HUES64 (cell line): ENCODE measurements at regions not wholly inside any gene's neighbourhood (a gene's known extent, or its start where the extent isn't known, plus 50 kb on each side); places are given as distances from the start of the nearest gene placed in this dataset.
"Not testable (repeated sequence)": the region's sequence is repeated elsewhere in the genome, so short reads cannot be mapped to it uniquely, and the experiment has no call there.

ENCODE experiments used
- H3K27ac ChIP-seq: 2 replicates; pipeline ENCODE4 v1.7.0; 2013; ENCODE audit warnings: low read depth, low read length, inconsistent platforms
- H3K27me3 ChIP-seq: 2 replicates; pipeline ENCODE4 v1.6.1; 2013; ENCODE audit warnings: mild to moderate bottlenecking, low read length; ENCODE audit not compliant: insufficient read depth
- H3K36me3 ChIP-seq: 2 replicates; pipeline ENCODE4 v1.6.1; 2013; ENCODE audit warnings: mild to moderate bottlenecking, low read length; ENCODE audit not compliant: insufficient read depth
- H3K4me1 ChIP-seq: 2 replicates; pipeline ENCODE4 v1.6.1; 2013; ENCODE audit warnings: mild to moderate bottlenecking, low read length, moderate library complexity; ENCODE audit not compliant: insufficient read depth
- H3K4me3 ChIP-seq: 2 replicates; pipeline ENCODE4 v1.5.1; 2013; ENCODE audit warnings: mild to moderate bottlenecking, low read length, moderate library complexity
- H3K9ac ChIP-seq: 2 replicates; pipeline ENCODE4 v1.6.1; 2013; ENCODE audit warnings: mild to moderate bottlenecking, low read depth, low read length
- H3K9me3 ChIP-seq: 2 replicates; pipeline ENCODE4 v1.6.1; 2013; ENCODE audit warnings: low read depth, low read length; ENCODE audit not compliant: insufficient read depth
- WGBS: fragments of 150-250, 120-280 bp; methylation state at CpG from one replicate; pipeline ENCODE4 v1.1.7; 2013; ENCODE audit warnings: missing lambda C conversion rate; 5-methylcytosine and 5-hydroxymethylcytosine counted together

DNA sequence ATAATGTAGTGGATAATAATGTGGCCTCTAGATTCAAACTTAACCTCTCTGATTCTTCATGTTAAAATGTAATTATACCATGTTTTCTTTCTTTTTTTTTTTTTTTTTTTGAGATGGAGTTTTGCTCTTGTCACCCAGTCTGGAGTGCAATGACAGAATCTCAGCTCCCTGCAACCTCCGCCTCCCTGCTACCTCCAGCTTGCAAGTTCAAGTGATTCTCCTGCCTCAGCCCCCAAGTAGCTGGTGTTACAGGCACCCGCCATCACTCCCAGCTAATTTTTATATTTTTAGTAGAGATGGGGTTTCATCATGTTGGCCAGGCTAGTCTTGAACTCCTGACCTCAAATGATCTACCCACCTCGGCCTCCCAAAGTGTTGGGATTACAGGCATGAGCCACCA, 1069.3 kb upstream of the MIR17HG start:
- not testable (repeated sequence) for H3K36me3 ChIP-seq, H3K27me3 ChIP-seq, H3K27ac ChIP-seq, H3K9me3 ChIP-seq, H3K4me3 ChIP-seq, H3K4me1 ChIP-seq, H3K9ac ChIP-seq
- WGBS: 100% methylated on average over 1 of the region's 3 CpGs

DNA sequence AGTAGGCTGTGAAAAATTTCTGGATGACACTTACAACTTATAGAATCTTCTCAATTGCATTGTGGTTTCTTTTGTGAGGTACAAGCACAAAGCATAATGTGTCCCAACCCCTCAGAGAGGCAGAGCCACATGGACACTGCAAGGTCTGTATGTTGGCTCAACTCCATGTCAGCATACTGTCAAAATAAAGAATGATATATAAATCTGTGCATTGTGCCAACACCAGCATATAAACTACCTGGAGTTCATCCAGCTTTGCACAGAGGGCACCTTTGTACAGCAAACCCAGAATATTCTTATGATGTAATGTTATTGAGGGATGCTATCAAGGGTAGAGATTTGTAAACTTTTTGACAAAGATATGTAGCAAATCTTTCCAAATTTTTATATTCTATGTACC, 1065.8 kb upstream of the MIR17HG start:
- H3K36me3 ChIP-seq: no peaks in the 10 kb centered on the region
- no peak overlapping the region for H3K4me3 ChIP-seq
- no peaks in the 10 kb centered on the region for H3K27me3 ChIP-seq
- no peak overlapping the region for H3K27ac ChIP-seq
- no peaks in the 10 kb centered on the region for H3K4me1 ChIP-seq
- no peak overlapping the region for H3K9ac ChIP-seq
- no peaks in the 10 kb centered on the region for H3K9me3 ChIP-seq

DNA sequence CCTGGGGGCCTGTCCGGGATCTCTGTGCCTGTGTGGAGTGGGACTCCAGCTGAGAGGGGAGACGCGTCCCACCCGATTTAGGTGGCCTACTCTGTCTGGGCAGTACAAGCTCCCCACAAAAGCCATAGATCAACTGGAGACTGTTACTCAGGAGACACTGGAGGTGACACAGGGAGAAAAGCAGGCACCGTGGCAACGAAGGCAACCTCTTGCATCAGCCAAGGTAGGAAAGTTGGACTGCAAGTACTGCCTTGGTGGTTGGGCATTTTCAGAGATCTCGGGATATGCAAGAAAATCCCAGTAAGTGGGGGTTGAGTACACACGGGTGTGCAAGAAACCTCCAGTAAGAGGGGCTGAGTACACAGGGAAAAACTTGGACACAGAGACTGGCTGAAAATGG, 1060.0 kb upstream of the MIR17HG start:
- Histone ChIP-seq H3K36me3 (no peaks in the 10 kb centered on the region), H3K4me3 (no peak overlapping the region), H3K27me3 (no peaks in the 10 kb centered on the region), H3K4me1 (no peaks in the 10 kb centered on the region), H3K9ac (no peak overlapping the region), H3K9me3 (no peaks in the 10 kb centered on the region), H3K27ac (no peak overlapping the region)
- WGBS: 98% methylated on average over 8 of the region's 8 CpGs

DNA sequence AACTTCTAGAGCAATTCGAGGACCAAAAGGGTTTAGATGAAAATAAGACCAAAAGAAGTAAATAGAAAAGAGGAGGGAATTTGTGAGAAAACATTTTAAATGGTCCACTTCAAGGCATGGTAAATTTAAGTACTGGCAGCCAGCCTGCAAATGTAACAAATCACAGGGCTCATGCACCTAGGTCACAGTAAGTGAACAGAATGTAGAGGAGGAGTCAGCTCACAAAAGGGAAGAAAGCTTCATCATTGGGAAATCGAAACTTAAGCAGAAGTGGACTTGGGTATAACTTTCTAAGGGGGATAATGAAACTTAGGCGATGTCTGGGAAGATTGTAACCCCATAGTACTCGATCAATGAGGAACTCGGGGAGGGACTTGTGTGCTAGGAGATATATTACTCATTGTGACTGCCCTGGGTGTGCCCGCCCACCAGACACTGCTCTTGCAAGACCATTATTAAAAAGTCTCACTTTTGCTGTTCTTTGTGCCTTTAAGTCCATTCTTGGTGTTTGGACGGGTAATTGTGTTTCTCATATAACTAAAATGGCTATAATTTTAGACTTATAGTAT, 1053.6 kb upstream of the MIR17HG start:
- Histone ChIP-seq H3K27ac (no peak overlapping the region), H3K36me3 (no peaks in the 10 kb centered on the region), H3K27me3 (no peaks in the 10 kb centered on the region), H3K4me1 (no peaks in the 10 kb centered on the region), H3K9me3 (no peaks in the 10 kb centered on the region), H3K4me3 (no peak overlapping the region), H3K9ac (no peak overlapping the region)
- WGBS: 95% methylated on average over 6 of the region's 7 CpGs

DNA sequence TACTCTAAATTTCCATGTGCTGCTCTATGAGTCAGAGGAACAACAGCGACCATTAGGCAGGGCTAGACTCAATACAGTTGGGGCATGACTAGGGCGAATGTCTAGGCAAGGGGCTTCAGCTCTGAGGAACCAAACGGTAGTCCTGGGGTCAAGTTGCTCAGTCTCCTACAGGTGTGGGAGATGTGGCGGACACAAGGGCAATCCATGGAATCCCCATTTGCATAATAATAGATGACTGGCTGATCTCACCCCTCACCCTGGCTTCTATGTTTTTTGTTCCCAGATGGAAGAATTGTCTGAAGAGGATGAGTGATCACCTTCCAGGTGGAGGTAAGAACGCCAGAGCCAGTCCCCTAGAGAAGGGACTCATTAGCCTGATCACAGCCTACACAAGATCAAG, 1048.2 kb upstream of the MIR17HG start:
- Histone ChIP-seq H3K4me1 (peaks cover 6% of the 10 kb centered on the region; the same call in 1 of the 2 replicates), H3K4me3 (no peak overlapping the region), H3K9ac (no peak overlapping the region), H3K27me3 (no peaks in the 10 kb centered on the region), H3K27ac (no peak overlapping the region), H3K36me3 (no peaks in the 10 kb centered on the region), H3K9me3 (no peaks in the 10 kb centered on the region)
- WGBS: 96% methylated on average over 5 of the region's 5 CpGs

DNA sequence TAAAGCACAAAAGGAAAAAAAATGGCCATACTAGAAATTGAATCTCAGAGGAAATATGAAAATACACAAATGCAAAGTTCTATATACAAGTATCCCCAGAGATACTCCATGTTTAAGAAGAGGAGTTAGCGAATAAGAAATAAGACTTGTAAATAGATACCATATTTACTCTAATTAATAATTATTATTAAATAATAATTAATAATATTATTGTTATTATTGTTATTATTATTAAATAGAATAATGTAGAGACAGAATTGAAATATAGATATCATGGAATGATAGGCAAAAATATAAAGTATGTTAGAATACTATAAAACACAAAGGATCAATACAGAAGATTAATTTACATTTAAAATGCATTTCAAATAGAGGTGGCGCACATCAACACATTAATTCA, 1047.5 kb upstream of the MIR17HG start:
- no peaks in the 10 kb centered on the region for H3K36me3 ChIP-seq
- no peaks in the 10 kb centered on the region for H3K27me3 ChIP-seq
- H3K27ac ChIP-seq: no peak overlapping the region
- no peak overlapping the region for H3K4me3 ChIP-seq
- H3K4me1 ChIP-seq: peaks cover 6% of the 10 kb centered on the region; the same call in 1 of the 2 replicates
- WGBS: 100% methylated on average over 1 of the region's 2 CpGs
- H3K9ac ChIP-seq: no peak overlapping the region
- H3K9me3 ChIP-seq: no peaks in the 10 kb centered on the region

DNA sequence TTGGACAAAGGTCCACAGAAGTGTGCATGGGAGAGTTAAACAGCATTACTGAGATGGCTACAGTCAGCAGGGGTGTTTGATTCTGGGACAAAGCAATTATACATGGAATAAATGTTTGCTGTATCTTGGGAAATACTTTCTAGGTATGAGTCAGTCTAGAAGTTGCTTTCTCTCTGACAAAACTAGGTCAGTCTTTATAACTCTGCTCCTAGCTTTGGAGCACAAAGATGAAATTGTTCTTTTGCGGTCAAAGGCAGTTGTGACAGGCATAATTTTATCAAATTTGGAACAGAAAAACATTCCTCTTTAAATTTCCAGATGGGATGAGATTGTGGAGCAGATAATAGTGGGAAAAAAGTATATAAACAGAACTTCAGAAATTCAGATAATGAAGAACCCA, 1045.4 kb upstream of the MIR17HG start:
- H3K9me3 ChIP-seq: no peaks in the 10 kb centered on the region
- peaks cover 6% of the 10 kb centered on the region; the same call in 1 of the 2 replicates for H3K4me1 ChIP-seq
- no peaks in the 10 kb centered on the region for H3K27me3 ChIP-seq
- H3K4me3 ChIP-seq: no peak overlapping the region
- WGBS: 100% methylated on average over 1 of the region's 1 CpG
- H3K36me3 ChIP-seq: no peaks in the 10 kb centered on the region
- no peak overlapping the region for H3K27ac ChIP-seq
- H3K9ac ChIP-seq: no peak overlapping the region

DNA sequence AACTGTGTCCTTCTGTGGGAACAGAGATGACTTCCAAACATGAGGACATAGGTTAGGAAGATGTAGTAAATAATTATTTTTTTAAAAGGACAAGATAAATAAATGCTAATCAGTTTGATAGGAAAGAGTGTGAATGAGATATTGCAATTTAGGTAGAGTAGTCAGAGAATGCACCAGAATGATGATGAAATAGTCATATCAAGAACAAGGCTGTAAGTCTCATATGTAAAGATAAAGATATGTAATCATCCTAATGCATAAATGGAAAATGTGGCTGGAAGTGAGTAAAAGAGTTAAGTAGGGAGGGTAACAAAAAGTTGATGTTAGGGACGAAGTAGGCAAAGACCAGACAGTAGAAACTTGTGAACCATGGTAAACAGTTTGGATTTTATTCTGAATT, 1041.7 kb upstream of the MIR17HG start:
- Histone ChIP-seq H3K36me3 (no peaks in the 10 kb centered on the region), H3K4me3 (no peak overlapping the region), H3K9me3 (no peaks in the 10 kb centered on the region), H3K9ac (no peak overlapping the region), H3K4me1 (no peaks in the 10 kb centered on the region; the same call in 1 of the 2 replicates), H3K27ac (no peak overlapping the region), H3K27me3 (no peaks in the 10 kb centered on the region)
- WGBS: 95% methylated on average over 1 of the region's 1 CpG

DNA sequence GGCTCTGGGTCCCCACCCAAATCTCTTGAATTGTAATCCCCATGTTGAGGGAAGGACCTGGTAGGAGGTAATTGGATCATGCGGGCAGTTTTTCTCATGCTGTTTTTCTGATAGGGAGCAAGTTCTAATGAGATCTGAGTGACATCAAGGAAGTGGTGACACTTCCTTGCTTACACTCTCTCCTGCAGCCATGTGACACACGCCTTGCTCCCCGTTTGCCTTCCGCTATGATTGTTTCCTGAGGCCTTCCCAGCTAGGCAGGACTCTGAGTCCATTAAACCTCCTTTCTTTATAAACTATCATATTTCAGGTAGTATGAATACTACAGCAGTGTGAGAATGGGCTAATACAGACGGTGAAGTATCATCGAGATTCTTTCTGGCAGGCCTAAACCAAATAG, 1040.4 kb upstream of the MIR17HG start:
- 96% methylated on average over 6 of the region's 6 CpGs for whole genome bisulfite sequencing
- H3K9ac ChIP-seq: no peak overlapping the region
- H3K27ac ChIP-seq: no peak overlapping the region
- no peaks in the 10 kb centered on the region for H3K9me3 ChIP-seq
- no peak overlapping the region for H3K4me3 ChIP-seq
- no peaks in the 10 kb centered on the region for H3K27me3 ChIP-seq
- H3K36me3 ChIP-seq: no peaks in the 10 kb centered on the region
- H3K4me1 ChIP-seq: no peaks in the 10 kb centered on the region; the same call in 1 of the 2 replicates

DNA sequence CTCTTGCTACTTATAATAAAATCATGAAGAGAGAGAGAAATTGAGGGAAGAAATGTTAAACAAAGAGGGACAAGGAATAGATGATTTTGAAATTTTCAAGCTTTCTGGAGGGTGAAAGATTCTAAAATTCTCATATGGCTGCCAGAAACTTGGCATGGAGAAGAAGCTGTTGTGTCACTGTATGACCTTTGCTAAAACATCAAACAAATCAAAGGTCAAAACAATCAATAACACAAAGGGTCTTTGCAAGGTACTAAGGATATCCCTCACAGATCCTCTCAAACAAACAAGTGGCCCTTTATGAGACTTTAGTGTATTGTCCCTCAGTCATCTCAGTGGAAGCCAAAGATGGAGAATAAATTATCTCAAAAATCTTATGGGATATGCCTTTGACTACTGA, 1039.2 kb upstream of the MIR17HG start:
- H3K27me3 ChIP-seq: no peaks in the 10 kb centered on the region
- no peaks in the 10 kb centered on the region for H3K36me3 ChIP-seq
- no peak overlapping the region for H3K27ac ChIP-seq
- no peak overlapping the region for H3K4me3 ChIP-seq
- no peaks in the 10 kb centered on the region; the same call in 1 of the 2 replicates for H3K4me1 ChIP-seq
- no peak overlapping the region for H3K9ac ChIP-seq
- H3K9me3 ChIP-seq: no peaks in the 10 kb centered on the region

DNA sequence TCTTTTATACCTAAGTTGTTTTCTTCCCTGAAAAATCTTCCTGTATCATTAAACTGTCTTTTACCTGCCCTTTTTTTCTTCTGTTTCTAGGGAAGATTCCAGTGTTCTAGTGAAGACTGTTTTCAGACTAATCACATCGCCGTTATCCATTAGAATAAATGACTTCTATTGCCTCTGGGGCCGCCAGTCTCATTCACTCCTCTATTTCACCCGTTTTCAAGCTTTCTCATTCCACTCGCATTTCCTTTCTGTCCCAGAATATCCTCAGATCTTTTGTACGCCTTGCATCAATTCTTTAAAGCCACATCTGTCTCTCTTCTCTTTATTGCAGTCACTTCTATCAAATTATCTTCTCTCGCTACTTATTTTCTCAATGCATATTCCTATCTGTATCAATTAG, 1035.6 kb upstream of the MIR17HG start:
- H3K9me3 ChIP-seq: no peaks in the 10 kb centered on the region
- 94% methylated on average over 7 of the region's 7 CpGs for WGBS
- no peak overlapping the region for H3K27ac ChIP-seq
- no peaks in the 10 kb centered on the region for H3K27me3 ChIP-seq
- H3K4me3 ChIP-seq: no peak overlapping the region
- no peak overlapping the region for H3K9ac ChIP-seq
- H3K36me3 ChIP-seq: no peaks in the 10 kb centered on the region
- no peaks in the 10 kb centered on the region; the same call in 1 of the 2 replicates for H3K4me1 ChIP-seq

DNA sequence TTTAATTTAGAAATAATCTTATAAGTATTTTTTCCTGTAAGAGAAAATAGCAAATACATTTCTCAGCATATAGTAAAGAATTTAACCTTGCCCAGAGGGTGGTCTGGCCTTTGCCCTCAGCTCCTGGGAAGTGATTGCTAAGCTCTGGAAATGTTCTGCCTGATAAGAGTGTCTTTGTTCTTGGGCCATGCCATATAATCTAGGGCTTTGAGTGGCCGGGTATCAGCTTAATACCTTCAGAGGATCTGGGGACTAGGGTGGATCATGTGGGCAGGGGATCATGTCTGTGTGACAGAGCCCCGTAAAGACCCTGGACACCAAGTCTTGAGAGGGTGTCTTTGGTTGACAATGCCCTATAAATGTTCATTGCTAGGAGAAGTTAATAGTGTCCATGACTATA, 1032.4 kb upstream of the MIR17HG start:
- 72% methylated on average over 2 of the region's 2 CpGs for WGBS

More for the DNA sequence above, 1032.4 kb upstream of the MIR17HG start:
- no peak overlapping the region for H3K9ac ChIP-seq
- H3K9me3 ChIP-seq: no peaks in the 10 kb centered on the region
- no peaks in the 10 kb centered on the region for H3K27me3 ChIP-seq
- H3K27ac ChIP-seq: no peak overlapping the region
- H3K4me3 ChIP-seq: no peak overlapping the region
- no peaks in the 10 kb centered on the region; the same call in 1 of the 2 replicates for H3K4me1 ChIP-seq
- H3K36me3 ChIP-seq: no peaks in the 10 kb centered on the region
